GM12872 (cell line): ENCODE measurements at regions not wholly inside any gene's neighbourhood (a gene's known extent, or its start where the extent isn't known, plus 50 kb on each side); places are given as distances from the start of the nearest gene placed in this dataset.

Experiments
- CTCF ChIP-seq: IDR thresholded peaks from 3 replicates; pipeline ENCODE4 v1.5.1; 2011; ENCODE audit warnings: low read depth, mild to moderate bottlenecking, low read length, moderate library complexity; ENCODE audit not compliant: insufficient read depth

DNA sequence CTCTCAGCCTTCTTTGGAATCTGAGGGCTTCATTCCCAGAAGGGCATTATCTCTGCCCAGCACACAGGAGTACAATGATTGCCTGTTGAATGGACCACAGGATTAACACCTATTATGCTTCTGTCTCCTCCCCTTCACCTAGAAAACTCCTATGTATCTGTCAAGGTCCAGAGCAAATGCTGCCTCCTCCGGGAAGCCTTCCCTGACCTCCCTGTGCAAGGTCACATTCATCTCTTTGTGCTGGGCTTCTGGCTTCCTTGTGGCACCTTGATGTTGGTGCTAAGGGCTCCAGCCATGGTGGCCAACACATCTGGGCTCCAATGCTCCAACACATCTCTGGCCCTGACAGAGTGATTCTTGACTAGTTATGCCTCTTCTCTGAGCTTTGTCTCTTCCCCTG lies 49.9 kb upstream of the ATP2B2 start:
- TF ChIP-seq CTCF = no peak

DNA sequence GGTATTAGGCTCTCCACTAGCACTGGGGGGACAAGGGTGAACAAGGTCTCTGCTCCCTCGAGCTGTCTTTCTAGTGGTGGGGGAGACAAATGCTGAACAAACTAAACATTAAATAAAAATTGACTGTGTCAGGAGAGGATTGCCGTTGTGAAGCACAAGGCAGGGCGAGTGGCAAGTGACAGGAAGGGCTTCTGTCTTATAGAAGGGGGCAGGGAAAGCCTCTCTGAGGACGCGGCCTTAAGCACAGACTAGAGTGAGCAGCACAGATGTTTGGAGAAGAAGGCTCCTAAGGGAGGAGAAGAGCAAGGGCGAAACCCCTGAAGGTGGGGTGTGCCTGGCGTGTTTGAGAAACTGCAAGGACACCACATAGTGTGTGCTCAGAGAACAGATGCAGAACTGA lies 50.9 kb upstream of the ATP2B2 start:
- no peak for TF ChIP-seq CTCF

DNA sequence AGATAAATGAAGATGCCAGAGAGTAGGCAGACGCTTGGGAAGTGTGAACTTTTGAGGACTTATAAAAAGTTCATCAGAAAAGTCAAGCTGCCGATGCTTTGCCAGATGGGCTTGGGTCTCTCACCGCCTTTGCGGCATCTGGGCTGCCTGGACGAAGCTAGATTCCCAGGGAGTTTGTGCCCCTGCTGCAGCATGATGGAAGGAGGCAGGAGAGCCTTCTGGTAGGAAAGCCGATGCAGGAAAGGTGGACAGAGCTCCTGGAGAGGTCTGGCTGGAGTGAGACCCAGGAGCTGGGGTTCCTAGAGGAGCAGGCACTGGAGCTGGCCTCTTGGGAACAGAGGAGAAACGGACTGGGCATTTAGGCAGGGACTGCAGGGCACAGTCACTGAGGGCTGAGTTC lies 51.9 kb upstream of the ATP2B2 start:
- no peak for TF ChIP-seq CTCF

GRCh38 chr3:10557781-10558373 lies 52.5 kb upstream of the ATP2B2 start:
- no peak for TF ChIP-seq CTCF

DNA sequence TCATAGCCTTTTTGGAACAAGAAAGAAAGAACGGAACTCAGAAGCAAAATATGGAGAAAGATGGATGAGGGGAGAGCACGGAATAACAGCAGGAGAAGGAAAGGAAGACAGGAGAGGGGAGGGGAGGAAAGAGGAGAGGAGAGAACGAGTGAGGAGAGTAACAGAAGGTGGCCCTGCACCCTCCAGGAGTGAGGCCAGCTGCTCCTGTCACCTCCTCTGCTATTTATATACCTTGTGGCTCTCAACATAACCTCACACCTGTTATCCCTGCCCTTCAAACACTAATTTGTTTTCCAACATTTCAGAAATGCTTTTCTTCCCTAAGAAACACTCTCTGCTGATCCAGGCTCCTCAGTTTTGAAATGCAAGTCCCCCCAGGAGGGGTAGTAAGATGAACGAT lies 53.4 kb upstream of the ATP2B2 start:
- TF ChIP-seq CTCF = no peak

DNA sequence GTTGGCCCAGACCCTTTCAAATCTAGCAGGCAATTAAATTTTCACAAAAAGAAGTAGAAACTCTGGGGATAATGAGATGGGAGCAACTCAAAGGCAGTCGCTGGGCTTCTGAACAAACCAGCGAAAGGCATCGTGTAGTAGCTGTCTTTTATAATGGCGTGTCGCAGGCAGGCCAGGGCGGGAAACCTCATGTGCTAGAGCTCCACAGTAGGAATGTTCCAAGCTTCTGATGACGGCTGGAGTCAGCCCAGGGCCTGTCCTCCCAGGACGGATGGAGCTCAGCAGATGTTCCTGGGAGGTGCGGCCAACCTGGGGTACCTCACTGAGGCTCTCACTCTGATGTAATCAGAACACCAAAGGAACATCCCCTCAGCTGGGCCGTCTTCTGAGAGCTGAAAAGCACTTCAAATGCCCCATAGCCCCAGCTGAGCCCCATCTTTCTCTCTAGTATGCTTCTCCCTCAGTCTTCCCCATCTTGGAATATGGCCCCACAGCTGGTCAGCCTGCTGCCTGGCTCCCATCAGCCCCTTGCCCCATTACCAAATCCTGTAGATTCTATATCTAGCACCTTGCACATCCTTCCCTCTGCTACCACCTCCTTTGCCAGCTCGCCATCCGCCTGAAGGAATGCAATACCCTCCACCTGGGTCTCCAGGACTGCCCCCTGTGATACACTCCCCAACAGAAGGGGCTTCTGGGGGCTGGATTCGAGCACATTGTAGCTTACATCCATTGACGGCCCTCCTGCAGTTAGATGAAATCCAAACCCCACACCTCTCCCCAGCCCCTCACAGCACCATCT lies 54.9 kb upstream of the ATP2B2 start:
- no peak for TF ChIP-seq CTCF

DNA sequence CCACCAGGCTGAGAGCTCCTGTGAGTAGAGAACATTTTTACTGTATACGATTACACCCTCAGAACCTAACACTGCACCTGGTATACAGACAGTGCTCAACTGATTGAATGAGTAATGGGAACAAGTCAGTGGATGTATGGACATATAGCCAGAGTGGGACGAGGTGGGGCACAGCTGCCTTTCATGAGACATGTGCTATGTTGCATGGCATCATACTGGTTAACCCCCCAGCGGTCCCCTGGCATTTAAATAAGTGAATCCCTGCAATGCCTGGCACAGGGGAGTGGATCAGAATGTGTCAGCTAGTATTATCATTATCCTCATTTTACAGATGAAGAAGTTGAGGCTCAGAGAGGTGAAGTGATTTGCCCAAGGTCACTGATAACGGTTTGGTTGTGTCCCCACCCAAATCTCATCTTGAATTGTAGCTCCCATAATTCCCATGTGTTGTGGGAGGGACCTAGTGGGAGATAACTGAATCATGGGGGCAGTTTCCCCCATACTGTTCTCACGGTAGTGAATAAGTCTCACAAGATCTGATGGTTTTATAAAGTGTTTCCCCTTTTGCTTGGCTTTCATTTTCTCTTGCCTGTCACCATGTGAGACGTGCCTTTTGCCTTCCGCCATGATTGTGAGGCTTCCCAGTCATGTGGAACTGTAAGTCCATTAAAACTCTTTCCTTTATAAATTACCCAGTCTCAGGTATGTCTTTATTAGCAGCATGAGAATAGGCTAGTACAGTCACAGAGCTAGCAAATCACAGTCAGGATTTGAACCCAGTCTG lies 56.0 kb upstream of the ATP2B2 start:
- TF ChIP-seq CTCF = 0 out of 3 replicates have a peak, but pooled peaks have one; percentile 1
